Ovary (tissue), 3 donors: ENCODE measurements at regions not wholly inside any gene's neighbourhood (a gene's known extent, or its start where the extent isn't known, plus 50 kb on each side); places are given as distances from the start of the nearest gene placed in this dataset.

Experiments used
- POLR2A ChIP-seq: fragments of 450-650 bp; IDR thresholded peaks from one replicate; pipeline ENCODE4 v1.6.1; 2017; ENCODE audit warnings: antibody characterized with exemption, mild to moderate bottlenecking, moderate library complexity
- TF ChIP-seq, protein P1 (sequence below), 3 donors: fragments of 450-650 bp in 2 of 3; fragments of 200-600 bp in 1 of 3; IDR thresholded peaks; one replicate each; pipeline versions ENCODE4 v1.5.1 to v1.8.0; 2016 to 2022; ENCODE audit warnings: antibody characterized with exemption in 3 of 3, mild to moderate bottlenecking in 1 of 3
- donor health status: DM: no; HTN: no; CAD: no.

DNA sequence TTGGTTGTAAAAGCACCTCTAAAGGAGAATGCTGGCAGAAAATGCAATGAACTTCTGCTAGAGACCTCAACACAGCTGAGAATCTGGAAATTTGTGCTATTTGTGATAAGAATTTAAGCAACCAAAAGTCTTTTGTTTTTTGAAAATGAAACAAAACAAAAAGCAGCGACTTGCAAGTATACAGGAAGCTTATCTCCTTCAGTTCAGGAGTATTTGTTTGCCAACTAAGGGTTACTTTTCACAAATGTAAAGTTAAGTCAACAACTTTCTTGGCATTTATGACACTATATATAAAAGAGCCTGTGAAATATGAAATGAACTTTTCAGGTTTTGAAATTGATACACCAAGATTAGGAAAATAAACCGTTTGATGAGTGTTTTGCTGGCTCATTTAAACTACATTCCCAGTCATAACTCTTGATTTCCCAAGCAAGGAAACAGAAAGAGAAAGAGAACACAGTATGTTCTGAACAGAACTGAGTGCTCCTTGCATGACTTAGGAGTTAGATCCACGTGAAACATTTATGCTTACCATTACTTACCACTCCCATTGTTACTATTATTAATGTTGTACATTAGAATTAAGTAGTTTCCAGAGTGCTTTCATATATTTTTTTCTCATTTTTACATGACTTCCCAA, 92.3 kb upstream of the COL8A1 start:
- TF ChIP-seq, protein P1, sequence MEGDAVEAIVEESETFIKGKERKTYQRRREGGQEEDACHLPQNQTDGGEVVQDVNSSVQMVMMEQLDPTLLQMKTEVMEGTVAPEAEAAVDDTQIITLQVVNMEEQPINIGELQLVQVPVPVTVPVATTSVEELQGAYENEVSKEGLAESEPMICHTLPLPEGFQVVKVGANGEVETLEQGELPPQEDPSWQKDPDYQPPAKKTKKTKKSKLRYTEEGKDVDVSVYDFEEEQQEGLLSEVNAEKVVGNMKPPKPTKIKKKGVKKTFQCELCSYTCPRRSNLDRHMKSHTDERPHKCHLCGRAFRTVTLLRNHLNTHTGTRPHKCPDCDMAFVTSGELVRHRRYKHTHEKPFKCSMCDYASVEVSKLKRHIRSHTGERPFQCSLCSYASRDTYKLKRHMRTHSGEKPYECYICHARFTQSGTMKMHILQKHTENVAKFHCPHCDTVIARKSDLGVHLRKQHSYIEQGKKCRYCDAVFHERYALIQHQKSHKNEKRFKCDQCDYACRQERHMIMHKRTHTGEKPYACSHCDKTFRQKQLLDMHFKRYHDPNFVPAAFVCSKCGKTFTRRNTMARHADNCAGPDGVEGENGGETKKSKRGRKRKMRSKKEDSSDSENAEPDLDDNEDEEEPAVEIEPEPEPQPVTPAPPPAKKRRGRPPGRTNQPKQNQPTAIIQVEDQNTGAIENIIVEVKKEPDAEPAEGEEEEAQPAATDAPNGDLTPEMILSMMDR (IDR thresholded peaks at IDR 0.05) = no peak
- no peak for TF ChIP-seq POLR2A
